K562 (cell line): ENCODE measurements at regions not wholly inside any gene's neighbourhood (a gene's known extent, or its start where the extent isn't known, plus 50 kb on each side); places are given as distances from the start of the nearest gene placed in this dataset.

Experiments used
- ATAC-seq: fragments of 200-7000 bp; cut with Tn5 transposase; 3 replicates; pipeline ENCODE4 v1.9.1; 2020; ENCODE audit warnings: moderate library complexity
- BruUV-seq: library from RNA; stranded (reverse); fragments of 400-500 nt; replicated peaks from 2 replicates; lab custom pipeline; 2021; lab: Mats Ljungman, UMichigan
- CTCF ChIA-PET: fragments of 300-600 bp; formaldehyde crosslinking; extraction: SDS; loops from one replicate; lab custom pipeline; 2021; ENCODE audit warnings: low intra/inter-chr PET ratio; lab: Yijun Ruan, JAX
- POLR2A ChIA-PET: fragments of 300-600, 350-650 bp; sonication (Branson Sonifier 250); formaldehyde crosslinking; extraction: SDS; loops from one replicate; lab custom pipeline; 2021; ENCODE audit warnings: antibody characterized with exemption, inconsistent platforms; lab: Yijun Ruan, JAX
- DNase-seq, 4 experiments: peaks; one replicate each; pipeline versions ENCODE4 v3.0.0 to v3.0.0-alpha.2; 2011 to 2018; ENCODE audit warnings: low spot score in 3 of 4, mixed read lengths in 3 of 4; ENCODE audit errors: extremely low read depth in 1 of 4
- FAIRE-seq: peaks from 2 replicates; lab custom pipeline; 2011; peaks lifted over from hg19 to GRCh38; lab: Jason Lieb, UNC
- H2AFZ ChIP-seq: 2 replicates; pipeline ENCODE4 v1.6.0; 2011; ENCODE audit warnings: low read depth, low read length, control low read depth, inconsistent platforms
- H3K27ac ChIP-seq: fragments of 200-600 bp; 3 replicates; pipeline ENCODE4 v1.8.0; 2011; ENCODE audit warnings: low read depth, mild to moderate bottlenecking, control low read depth, inconsistent platforms, low read length, moderate library complexity, mixed read lengths; ENCODE audit errors: extremely low read depth
- H3K27me3 ChIP-seq, 2 experiments: fragments of 300-600 bp in 1 of 2; 2 replicates in 1 of 2; 3 replicates in 1 of 2; pipeline versions ENCODE4 v1.6.0 to v1.8.0; 2011; ENCODE audit warnings: inconsistent platforms in 2 of 2, low read length in 2 of 2, mild to moderate bottlenecking in 1 of 2, mixed read lengths in 1 of 2, moderate library complexity in 1 of 2; ENCODE audit not compliant: control insufficient read depth in 2 of 2, insufficient read depth in 2 of 2
- H3K36me3 ChIP-seq: fragments of 300-600 bp; 3 replicates; pipeline ENCODE4 v1.8.0; 2011; ENCODE audit warnings: mild to moderate bottlenecking, low read length, inconsistent platforms; ENCODE audit not compliant: control insufficient read depth, insufficient read depth
- H3K4me1 ChIP-seq, 2 experiments: fragments of 200-600 bp in 1 of 2; replicated peaks in 1 of 2; 2 replicates in 1 of 2; 3 replicates in 1 of 2; pipeline versions ENCODE4 v1.5.1 to v1.8.0; 2011; ENCODE audit warnings: inconsistent platforms in 2 of 2, low read length in 2 of 2, mild to moderate bottlenecking in 1 of 2, mixed read lengths in 1 of 2, moderate library complexity in 1 of 2; ENCODE audit not compliant: control insufficient read depth in 2 of 2, insufficient read depth in 2 of 2
- H3K4me2 ChIP-seq: 2 replicates; pipeline ENCODE4 v1.6.1; 2011; ENCODE audit warnings: low read length, control low read depth, inconsistent platforms, mixed read lengths; ENCODE audit not compliant: insufficient read depth
- H3K4me3 ChIP-seq: fragments of 200-600 bp; sonication (generic), shearing (Covaris generic); 2 replicates; pipeline ENCODE4 v1.5.1; 2016; ENCODE audit warnings: control low read depth, inconsistent platforms
- H3K79me2 ChIP-seq: fragments of 200-600 bp; 3 replicates; pipeline ENCODE4 v1.8.0; 2011; ENCODE audit warnings: low read length, inconsistent platforms; ENCODE audit not compliant: control insufficient read depth, insufficient read depth
- H3K9ac ChIP-seq, 2 experiments: 2 replicates each; pipeline versions ENCODE4 v1.6.0 to v1.6.1; 2011; ENCODE audit warnings: low read depth in 2 of 2, low read length in 2 of 2, control low read depth in 1 of 2, inconsistent platforms in 1 of 2, mild to moderate bottlenecking in 1 of 2, mixed read lengths in 1 of 2; ENCODE audit not compliant: insufficient read depth in 1 of 2
- H3K9me1 ChIP-seq: one replicate; pipeline ENCODE4 v1.6.0; 2011; ENCODE audit warnings: inconsistent platforms, mild to moderate bottlenecking, low read length, moderate library complexity; ENCODE audit not compliant: control insufficient read depth, insufficient read depth
- H3K9me3 ChIP-seq: replicated peaks from 2 replicates; pipeline ENCODE4 v1.5.1; 2011; ENCODE audit warnings: low read depth, low read length, inconsistent platforms; ENCODE audit not compliant: control insufficient read depth, insufficient read depth
- H4K20me1 ChIP-seq: replicated peaks from 2 replicates; pipeline ENCODE4 v1.6.1; 2011; ENCODE audit warnings: low read length, inconsistent platforms, mixed read lengths; ENCODE audit not compliant: control insufficient read depth, insufficient read depth
- CEBPG ChIP-seq, 3 experiments: fragments of 200-800 bp in 1 of 3; sonication (Bioruptor generic) in 1 of 3; sonication (generic) in 1 of 3; formaldehyde crosslinking in 1 of 3; IDR thresholded peaks in 2 of 3; conservative IDR thresholded peaks in 1 of 3; 2 replicates each; pipeline versions ENCODE4 v1.6.1 to v1.8.0; 2016 to 2022; ENCODE audit warnings: missing compliant biosample characterization in 2 of 3, missing genetic modification characterization in 2 of 3, mild to moderate bottlenecking in 1 of 3, missing genetic modification reagents in 1 of 3
- CHCHD3 ChIP-seq: fragments of 250-450 bp; sonication (Bioruptor Pico); IDR thresholded peaks from 2 replicates; pipeline ENCODE4 v2.1.2; 2022; ENCODE audit warnings: mild to moderate bottlenecking
- ESRRB ChIP-seq: fragments of 250-450 bp; sonication (Bioruptor Pico); IDR thresholded peaks from 2 replicates; pipeline ENCODE4 v1.5.0; 2020; ENCODE audit warnings: mild to moderate bottlenecking, moderate library complexity, borderline replicate concordance
- HOMEZ ChIP-seq: fragments of 250-450 bp; sonication (Bioruptor Pico); IDR thresholded peaks from 2 replicates; pipeline ENCODE4 v1.4.0; 2020; ENCODE audit warnings: mild to moderate bottlenecking, moderate library complexity
- MYBL2 ChIP-seq, 2 experiments: fragments of 450-650 bp in 1 of 2; sonication (generic) in 1 of 2; formaldehyde crosslinking in 1 of 2; IDR thresholded peaks; 2 replicates each; pipeline versions ENCODE4 v1.6.1 to v1.8.1; 2017 to 2022; ENCODE audit warnings: borderline replicate concordance in 1 of 2, inconsistent platforms in 1 of 2, low read depth in 1 of 2, mild to moderate bottlenecking in 1 of 2, missing genetic modification reagents in 1 of 2, moderate library complexity in 1 of 2
- NFE2L1 ChIP-seq: fragments of 450-650 bp; IDR thresholded peaks from 2 replicates; pipeline ENCODE4 v1.6.1; 2016; ENCODE audit warnings: missing genetic modification characterization, low read depth, mild to moderate bottlenecking, missing compliant biosample characterization, moderate library complexity, borderline replicate concordance
- NR2F6 ChIP-seq: fragments of 450-650 bp; formaldehyde crosslinking; IDR thresholded peaks from 2 replicates; pipeline ENCODE4 v1.4.0; 2020; ENCODE audit warnings: mild to moderate bottlenecking
- PHB2 ChIP-seq: fragments of 450-650 bp; IDR thresholded peaks from 2 replicates; pipeline ENCODE4 v1.6.1; 2017; ENCODE audit warnings: low read depth
- POLR2AphosphoS2 ChIP-seq: IDR thresholded peaks from 2 replicates; pipeline ENCODE4 v1.6.1; 2012; ENCODE audit warnings: low read length, improper control_type of control experiment
- RFX7 ChIP-seq: fragments of 250-450 bp; sonication (Bioruptor Pico); IDR thresholded peaks from 2 replicates; pipeline ENCODE4 v1.5.1; 2021; ENCODE audit warnings: mild to moderate bottlenecking
- SMARCA5 ChIP-seq: fragments of 450-650 bp; IDR thresholded peaks from 2 replicates; pipeline ENCODE4 v1.6.1; 2016
- TCF3 ChIP-seq: sonication (generic); formaldehyde crosslinking; IDR thresholded peaks from 2 replicates; pipeline ENCODE4 v1.4.0; 2020; ENCODE audit warnings: mild to moderate bottlenecking, missing genetic modification reagents
- TEAD4 ChIP-seq, 2 experiments: sonication (generic) in 1 of 2; formaldehyde crosslinking in 1 of 2; IDR thresholded peaks; 2 replicates each; pipeline versions ENCODE4 v1.6.1 to v1.8.0; 2012 to 2022; ENCODE audit warnings: borderline replicate concordance in 1 of 2, inconsistent platforms in 1 of 2, low read length in 1 of 2, mild to moderate bottlenecking in 1 of 2, missing genetic modification reagents in 1 of 2
- TGIF2 ChIP-seq: sonication (generic); formaldehyde crosslinking; IDR thresholded peaks from 2 replicates; pipeline ENCODE4 v1.8.1; 2022; ENCODE audit warnings: mild to moderate bottlenecking, missing genetic modification reagents, moderate library complexity
- THRB ChIP-seq: fragments of 450-650 bp; formaldehyde crosslinking; conservative IDR thresholded peaks from 2 replicates; pipeline ENCODE4 v1.4.0; 2022; ENCODE audit warnings: mild to moderate bottlenecking, missing genetic modification characterization
- TRIM28 ChIP-seq: fragments of 450-650 bp; IDR thresholded peaks from 2 replicates; pipeline ENCODE4 v1.6.1; 2017
- ZBTB43 ChIP-seq: sonication (generic); formaldehyde crosslinking; IDR thresholded peaks from 2 replicates; pipeline ENCODE4 v1.8.0; 2023; ENCODE audit warnings: mild to moderate bottlenecking, missing genetic modification reagents
- ZFP1 ChIP-seq: fragments of 450-650 bp; formaldehyde crosslinking; IDR thresholded peaks from 2 replicates; pipeline ENCODE4 v1.4.0; 2020; ENCODE audit warnings: mild to moderate bottlenecking, mixed read lengths
- ZNF175 ChIP-seq: fragments of 200-800 bp; sonication (Bioruptor generic); IDR thresholded peaks from 2 replicates; pipeline ENCODE4 v1.6.1; 2016; ENCODE audit warnings: low read depth, mild to moderate bottlenecking, missing genetic modification characterization, missing compliant biosample characterization
- ZNF79 ChIP-seq: fragments of 250-450 bp; sonication (Bioruptor Pico); IDR thresholded peaks from 2 replicates; pipeline ENCODE4 v1.4.0; 2020; ENCODE audit warnings: low read depth, mild to moderate bottlenecking, moderate library complexity
- WGBS: fragments of 100-300 bp; shearing (Covaris generic); methylation state at CpG from one replicate; pipeline ENCODE4 v1.1.6; 2016; ENCODE audit warnings: low coverage, mixed read lengths; ENCODE audit not compliant: insufficient coverage; ENCODE audit errors: missing lambda C conversion rate; 5-methylcytosine and 5-hydroxymethylcytosine counted together
- in situ Hi-C: fragments of 300-500 bp; cut with MboI; formaldehyde crosslinking; loops from 4 replicates; pipeline ENCODE4 v1.15.0; 2018; ENCODE audit warnings: inconsistent platforms, mixed read lengths
- intact Hi-C: fragments of 100-400 bp; cut with micrococcal nuclease; formaldehyde crosslinking; loops from 2 replicates; pipeline ENCODE4 v1.14.2; 2022

GRCh38 chr4:169881769-169882168 lies 124.0 kb upstream of the HPF1 start:
- ChIA-PET POLR2A (no interaction called here), CTCF (no interaction called here)
- no peak overlapping the region for H3K9ac ChIP-seq
- no TSS peak for BruUV-seq
- H3K9me1 ChIP-seq: no peaks in the 10 kb centered on the region
- no peaks in the 10 kb centered on the region for H3K79me2 ChIP-seq
- no peaks in the 10 kb centered on the region; a peak in 1 of 5 replicates for H3K27me3 ChIP-seq
- DNase-seq: no peak
- H3K4me1 ChIP-seq: no peaks in the 10 kb centered on the region
- no peaks in the 10 kb centered on the region for H3K9me3 ChIP-seq
- intact Hi-C loops (no loop called here), in situ Hi-C loops (no loop called here)
- H3K4me2 ChIP-seq: no peak overlapping the region
- FAIRE-seq: no peak
- H3K27ac ChIP-seq: no peak overlapping the region
- no peaks in the 10 kb centered on the region for H4K20me1 ChIP-seq
- no peak for TF ChIP-seq TCF3 (CRISPR knock-in tag)
- TF ChIP-seq ZNF175 (CRISPR knock-in tag): no peak
- no peak for TF ChIP-seq SMARCA5
- TF ChIP-seq POLR2AphosphoS2: no peak
- no peak for TF ChIP-seq ZFP1
- TF ChIP-seq PHB2: no peak
- TF ChIP-seq TEAD4 (IDR thresholded peaks at IDR 0.05; ENCODE audit: low read length): no peak
- no peak for TF ChIP-seq TEAD4 (CRISPR knock-in tag; IDR thresholded peaks at IDR 0.05; ENCODE audit: borderline replicate concordance)
- TF ChIP-seq MYBL2 (IDR thresholded peaks at IDR 0.05; ENCODE audit: low read depth): no peak
- no peak for TF ChIP-seq MYBL2 (CRISPR knock-in tag; IDR thresholded peaks at IDR 0.05; ENCODE audit: borderline replicate concordance)
- TF ChIP-seq NR2F6 (CRISPR knock-in tag): no peak
- no peak for TF ChIP-seq CEBPG (CRISPR knock-in tag; IDR thresholded peaks at IDR 0.05)
- TF ChIP-seq CEBPG (tag; conservative IDR thresholded peaks at IDR 0.05 in 1 of 2, IDR thresholded peaks at IDR 0.05 in 1 of 2): no peak
- no peak for TF ChIP-seq NFE2L1
- no peak for TF ChIP-seq THRB (CRISPR knock-in tag)
- TF ChIP-seq TGIF2 (CRISPR knock-in tag): no peak
- no peak for TF ChIP-seq ZNF79
- no peak for TF ChIP-seq HOMEZ (CRISPR knock-in tag)
- no peak for TF ChIP-seq TRIM28
- TF ChIP-seq RFX7 (CRISPR knock-in tag): no peak
- no peak for TF ChIP-seq ZBTB43 (CRISPR knock-in tag)
- TF ChIP-seq CHCHD3 (CRISPR knock-in tag): no peak
- TF ChIP-seq ESRRB: no peak
- H3K4me3 ChIP-seq: no peak overlapping the region
- H2AFZ ChIP-seq: no peak overlapping the region
- WGBS: 0% methylated on average over 1 of the region's 1 CpG
- H3K36me3 ChIP-seq: no peaks in the 10 kb centered on the region
- no peak for ATAC-seq
